C4-2B (cell line): ENCODE measurements at regions not wholly inside any gene's neighbourhood (a gene's known extent, or its start where the extent isn't known, plus 50 kb on each side); places are given as distances from the start of the nearest gene placed in this dataset.

ENCODE experiments used
- ZFX ChIP-seq: fragments of 450-650 bp; IDR thresholded peaks from 2 replicates; pipeline ENCODE4 v1.6.1; 2017
- TF ChIP-seq, protein P1 (sequence below): fragments of 450-650 bp; conservative IDR thresholded peaks from 2 replicates; pipeline ENCODE4 v1.5.1; 2017; ENCODE audit warnings: mild to moderate bottlenecking

- TF ChIP-seq, protein P1, sequence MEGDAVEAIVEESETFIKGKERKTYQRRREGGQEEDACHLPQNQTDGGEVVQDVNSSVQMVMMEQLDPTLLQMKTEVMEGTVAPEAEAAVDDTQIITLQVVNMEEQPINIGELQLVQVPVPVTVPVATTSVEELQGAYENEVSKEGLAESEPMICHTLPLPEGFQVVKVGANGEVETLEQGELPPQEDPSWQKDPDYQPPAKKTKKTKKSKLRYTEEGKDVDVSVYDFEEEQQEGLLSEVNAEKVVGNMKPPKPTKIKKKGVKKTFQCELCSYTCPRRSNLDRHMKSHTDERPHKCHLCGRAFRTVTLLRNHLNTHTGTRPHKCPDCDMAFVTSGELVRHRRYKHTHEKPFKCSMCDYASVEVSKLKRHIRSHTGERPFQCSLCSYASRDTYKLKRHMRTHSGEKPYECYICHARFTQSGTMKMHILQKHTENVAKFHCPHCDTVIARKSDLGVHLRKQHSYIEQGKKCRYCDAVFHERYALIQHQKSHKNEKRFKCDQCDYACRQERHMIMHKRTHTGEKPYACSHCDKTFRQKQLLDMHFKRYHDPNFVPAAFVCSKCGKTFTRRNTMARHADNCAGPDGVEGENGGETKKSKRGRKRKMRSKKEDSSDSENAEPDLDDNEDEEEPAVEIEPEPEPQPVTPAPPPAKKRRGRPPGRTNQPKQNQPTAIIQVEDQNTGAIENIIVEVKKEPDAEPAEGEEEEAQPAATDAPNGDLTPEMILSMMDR: no peak
- no peak for TF ChIP-seq ZFX
Observed at GRCh38 chr2:16125614-16126516, 185.5 kb downstream of the MYCN start.
